ENCODE measurements at regions not wholly inside any gene's neighbourhood (a gene's known extent, or its start where the extent isn't known, plus 50 kb on each side); places are given as distances from the start of the nearest gene placed in this dataset.
"Not testable (repeated sequence)": the region's sequence is repeated elsewhere in the genome, so short reads cannot be mapped to it uniquely, and the experiment has no call there.

- DNase-seq: no peak
Observed at GRCh38 chr5:144013816-144014215, 156.6 kb downstream of the YIPF5 start.

- DNase-seq: no peak
Observed at GRCh38 chr5:144015961-144016360, 154.5 kb downstream of the YIPF5 start.

- no peak for DNase-seq
Observed at GRCh38 chr5:144017119-144017518, 153.3 kb downstream of the YIPF5 start.

GRCh38 chr5:144017631-144018030, 152.8 kb downstream of the YIPF5 start:
- DNase-seq: no peak

GRCh38 chr5:144024090-144024489, 146.4 kb downstream of the YIPF5 start:
- DNase-seq: no peak

GRCh38 chr5:144024545-144024944, 145.9 kb downstream of the YIPF5 start:
- peak; percentile 18 for DNase-seq

GRCh38 chr5:144026286-144026685, 144.2 kb downstream of the YIPF5 start:
- no peak for DNase-seq

GRCh38 chr5:144028058-144028457, 142.4 kb downstream of the YIPF5 start:
- DNase-seq: no peak

- DNase-seq: peak; percentile 7
Observed at GRCh38 chr5:144028636-144029035, 141.8 kb downstream of the YIPF5 start.

GRCh38 chr5:144030904-144031303, 139.6 kb downstream of the YIPF5 start:
- DNase-seq: no peak

GRCh38 chr5:144032375-144032774, 138.1 kb downstream of the YIPF5 start:
- DNase-seq: no peak

- DNase-seq: no peak
Observed at GRCh38 chr5:144033486-144033885, 137.0 kb downstream of the YIPF5 start.

- DNase-seq: no peak
Observed at GRCh38 chr5:144035046-144035740, 135.3 kb downstream of the YIPF5 start.

- no peak for DNase-seq
Observed at GRCh38 chr5:144036476-144036875, 134.0 kb downstream of the YIPF5 start.

- no peak for DNase-seq
Observed at GRCh38 chr5:144040615-144041305, 129.7 kb downstream of the YIPF5 start.

GRCh38 chr5:144042156-144042555, 128.3 kb downstream of the YIPF5 start:
- DNase-seq: no peak

- no peak for DNase-seq
Observed at GRCh38 chr5:144048259-144048856, 122.1 kb downstream of the YIPF5 start.

GRCh38 chr5:144055391-144055790, 115.1 kb downstream of the YIPF5 start:
- not testable (repeated sequence) for DNase-seq

- DNase-seq: not testable (repeated sequence)
Observed at GRCh38 chr5:144060091-144060490, 110.4 kb downstream of the YIPF5 start.

GRCh38 chr5:144060598-144060997, 109.9 kb downstream of the YIPF5 start:
- no peak for DNase-seq

- DNase-seq: no peak
Observed at GRCh38 chr5:144065786-144066185, 104.7 kb downstream of the YIPF5 start.

- peak; percentile 7 for DNase-seq
Observed at GRCh38 chr5:144072518-144072927, 97.9 kb downstream of the YIPF5 start.

GRCh38 chr5:144076521-144077083, 93.9 kb downstream of the YIPF5 start:
- no peak for DNase-seq

GRCh38 chr5:144083185-144083584, 87.3 kb downstream of the YIPF5 start:
- no peak for DNase-seq

Measured in kidney glomerular epithelial cell (primary cell).